GM18861 (cell line): ENCODE measurements at regions not wholly inside any gene's neighbourhood (a gene's known extent, or its start where the extent isn't known, plus 50 kb on each side); places are given as distances from the start of the nearest gene placed in this dataset.
"Not testable (repeated sequence)": the region's sequence is repeated elsewhere in the genome, so short reads cannot be mapped to it uniquely, and the experiment has no call there.

Source experiments
- ATAC-seq: cut with Tn5 transposase; IDR thresholded peaks from one replicate; pipeline ENCODE4 v1.9.1; 2021; ENCODE audit not compliant: unreplicated experiment

GRCh38 chr5:14953075-14953607, 81.6 kb upstream of the ANKH start:
- no peak for ATAC-seq

GRCh38 chr5:14948383-14948782, 76.8 kb upstream of the ANKH start:
- ATAC-seq, result no peak

GRCh38 chr5:14946815-14947620, 75.4 kb upstream of the ANKH start:
- peak; percentile 85 for ATAC-seq

GRCh38 chr5:14945450-14945849, 73.9 kb upstream of the ANKH start:
- ATAC-seq, result no peak

- no peak for ATAC-seq
Observed at GRCh38 chr5:14944996-14945395, 73.4 kb upstream of the ANKH start.

GRCh38 chr5:14944350-14944739, 72.8 kb upstream of the ANKH start:
- no peak for ATAC-seq

GRCh38 chr5:14942212-14942611, 70.6 kb upstream of the ANKH start:
- no peak for ATAC-seq

- no peak for ATAC-seq
Observed at GRCh38 chr5:14937254-14937653, 65.7 kb upstream of the ANKH start.

- ATAC-seq, result no peak
Observed at GRCh38 chr5:14936588-14936987, 65.0 kb upstream of the ANKH start.

- no peak for ATAC-seq
Observed at GRCh38 chr5:14935341-14935740, 63.8 kb upstream of the ANKH start.

GRCh38 chr5:14932902-14933469, 61.4 kb upstream of the ANKH start:
- ATAC-seq, result no peak

GRCh38 chr5:14930486-14930885, 58.9 kb upstream of the ANKH start:
- no peak for ATAC-seq

- no peak for ATAC-seq
Observed at GRCh38 chr5:14929293-14930065, 57.9 kb upstream of the ANKH start.

GRCh38 chr5:14928661-14929060, 57.1 kb upstream of the ANKH start:
- ATAC-seq, result no peak

- no peak for ATAC-seq
Observed at GRCh38 chr5:14925326-14925725, 53.7 kb upstream of the ANKH start.

GRCh38 chr5:14922952-14923351, 51.4 kb upstream of the ANKH start:
- ATAC-seq, result not testable (repeated sequence)

GRCh38 chr5:14922456-14922855, 50.9 kb upstream of the ANKH start:
- no peak for ATAC-seq
